OCI-LY7 (cell line): ENCODE measurements at regions not wholly inside any gene's neighbourhood (a gene's known extent, or its start where the extent isn't known, plus 50 kb on each side); places are given as distances from the start of the nearest gene placed in this dataset.
"Not testable (repeated sequence)": the region's sequence is repeated elsewhere in the genome, so short reads cannot be mapped to it uniquely, and the experiment has no call there.

Source experiments
- BruUV-seq: library from RNA; stranded (reverse); fragments of 400-500 nt; replicated peaks from 2 replicates; lab custom pipeline; 2021; lab: Mats Ljungman, UMichigan
- CTCF ChIA-PET: fragments of 300-600 bp; sonication (Branson Sonifier 250); formaldehyde crosslinking; loops from one replicate; lab custom pipeline; 2022; ENCODE audit warnings: antibody characterized with exemption; ENCODE audit not compliant: unreplicated experiment; lab: Charles Lee
- POLR2A ChIA-PET: fragments of 300-600 bp; sonication (Branson Sonifier 250); formaldehyde crosslinking; loops from one replicate; lab custom pipeline; 2022; ENCODE audit warnings: antibody characterized with exemption; lab: Charles Lee
- DNase-seq: peaks from one replicate; pipeline ENCODE4 v3.0.0-alpha.2; 2015; ENCODE audit warnings: low spot score
- H2AFZ ChIP-seq: fragments of 200-600 bp; sonication (generic), shearing (Covaris generic); 2 replicates; pipeline ENCODE4 v1.6.1; 2014; ENCODE audit warnings: mild to moderate bottlenecking, antibody characterized with exemption, low read length, moderate library complexity
- H3K27ac ChIP-seq: fragments of 200-600 bp; sonication (generic); 2 replicates; pipeline ENCODE4 v1.5.1; 2014; ENCODE audit warnings: mixed run types, low read depth, mild to moderate bottlenecking, moderate library complexity, low read length, inconsistent platforms; ENCODE audit not compliant: poor library complexity, severe bottlenecking
- H3K36me3 ChIP-seq: fragments of 200-600 bp; sonication (generic); 2 replicates; pipeline ENCODE4 v1.6.1; 2014; ENCODE audit warnings: mild to moderate bottlenecking, antibody characterized with exemption, low read length, moderate library complexity, mixed read lengths; ENCODE audit not compliant: insufficient read depth
- H3K4me1 ChIP-seq: fragments of 200-600 bp; sonication (generic); 2 replicates; pipeline ENCODE4 v1.5.1; 2014; ENCODE audit warnings: mild to moderate bottlenecking, low read length; ENCODE audit not compliant: insufficient read depth, poor library complexity, severe bottlenecking
- H3K4me2 ChIP-seq: fragments of 200-600 bp; sonication (generic); 2 replicates; pipeline ENCODE4 v1.6.1; 2014; ENCODE audit warnings: mild to moderate bottlenecking, low read length
- H3K4me3 ChIP-seq: fragments of 200-600 bp; sonication (generic); 2 replicates; pipeline ENCODE4 v1.5.1; 2014; ENCODE audit warnings: mild to moderate bottlenecking, low read depth, low read length; ENCODE audit not compliant: poor library complexity, severe bottlenecking
- H3K79me2 ChIP-seq: fragments of 200-600 bp; sonication (generic); 2 replicates; pipeline ENCODE4 v1.6.1; 2016; ENCODE audit warnings: low read depth, mild to moderate bottlenecking, low read length, moderate library complexity, mixed read lengths; ENCODE audit not compliant: insufficient read depth
- H3K9me2 ChIP-seq: fragments of 200-600 bp; sonication (generic); 2 replicates; pipeline ENCODE4 v1.6.1; 2016; ENCODE audit warnings: mild to moderate bottlenecking, low read length, mixed read lengths; ENCODE audit not compliant: insufficient read depth
- H3K9me3 ChIP-seq: fragments of 200-600 bp; sonication (generic); 2 replicates; pipeline ENCODE4 v1.6.1; 2014; ENCODE audit warnings: mild to moderate bottlenecking, mixed run types, low read length, mixed read lengths
- H4K20me1 ChIP-seq: fragments of 200-600 bp; sonication (generic); 2 replicates; pipeline ENCODE4 v1.6.1; 2014; ENCODE audit warnings: mild to moderate bottlenecking, antibody characterized with exemption, low read length, moderate library complexity, mixed read lengths; ENCODE audit not compliant: insufficient read depth
- EZH2phosphoT487 ChIP-seq: fragments of 200-600 bp; sonication (generic); IDR thresholded peaks from 2 replicates; pipeline ENCODE4 v1.6.1; 2018; ENCODE audit warnings: low read depth, borderline replicate concordance, mild to moderate bottlenecking, mixed run types, antibody characterized with exemption, low read length, moderate library complexity, mixed read lengths
- intact Hi-C: fragments of 100-400 bp; cut with micrococcal nuclease; formaldehyde crosslinking; loops from one replicate; pipeline ENCODE4 v1.10.0; 2022; ENCODE audit not compliant: unreplicated experiment
- TF ChIP-seq, protein P1 (sequence below): fragments of 200-600 bp; sonication (generic); conservative IDR thresholded peaks from 2 replicates; pipeline ENCODE4 v1.5.1; 2014; ENCODE audit warnings: mild to moderate bottlenecking, antibody characterized with exemption, low read length, moderate library complexity, mixed read lengths

- BruUV-seq, intact Hi-C loops: not testable (repeated sequence)
- POLR2A ChIA-PET = interaction anchor here (1.3 kb wide), 1 partner anchor 52 kb away, joined by 4 read pairs; no protein-coding TSS in a partner anchor
These were observed 144.3 kb upstream of the NPAP1 start for GRCh38 chr15:24531235-24531634.

GRCh38 chr15:24534032-24534431 is 141.5 kb upstream of the NPAP1 start:
- CTCF ChIA-PET, H3K9me2 ChIP-seq, H3K4me2 ChIP-seq, H4K20me1 ChIP-seq, H3K27ac ChIP-seq, intact Hi-C loops, DNase-seq, POLR2A ChIA-PET, H2AFZ ChIP-seq, H3K4me3 ChIP-seq, H3K79me2 ChIP-seq, H3K36me3 ChIP-seq, BruUV-seq, H3K4me1 ChIP-seq, H3K9me3 ChIP-seq: not testable (repeated sequence)

More at GRCh38 chr15:24531235-24531634, 144.3 kb upstream of the NPAP1 start:
- H3K9me3 ChIP-seq, H3K4me2 ChIP-seq, H3K4me3 ChIP-seq, DNase-seq, H3K36me3 ChIP-seq, H3K79me2 ChIP-seq, H3K27ac ChIP-seq, H4K20me1 ChIP-seq, H3K9me2 ChIP-seq, H3K4me1 ChIP-seq, H2AFZ ChIP-seq, CTCF ChIA-PET: not testable (repeated sequence)

DNA sequence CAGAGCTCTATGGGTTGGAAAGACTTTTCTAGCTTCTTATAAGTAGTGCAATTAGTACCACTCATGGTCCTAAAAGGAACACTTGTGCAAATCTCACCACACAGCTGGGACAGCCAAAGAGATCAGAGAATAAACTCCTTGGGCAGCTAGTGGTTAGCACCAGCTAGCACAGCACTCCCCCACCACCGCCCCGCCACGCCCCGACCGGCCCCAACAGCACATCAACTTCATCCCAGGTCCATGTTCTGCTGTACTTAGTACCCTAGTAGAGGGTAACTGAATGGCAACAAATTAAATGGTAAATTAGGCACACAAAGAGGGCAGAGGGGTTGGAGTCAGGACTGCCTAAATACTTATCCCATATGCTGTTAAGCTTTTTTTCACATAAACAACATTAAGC is 118.3 kb upstream of the NPAP1 start:
- H3K36me3 ChIP-seq, intact Hi-C loops, H3K4me3 ChIP-seq, H2AFZ ChIP-seq, H3K9me2 ChIP-seq, H3K9me3 ChIP-seq, POLR2A ChIA-PET, H3K27ac ChIP-seq, H4K20me1 ChIP-seq, H3K79me2 ChIP-seq, DNase-seq, CTCF ChIA-PET, BruUV-seq, H3K4me1 ChIP-seq, H3K4me2 ChIP-seq: not testable (repeated sequence)

- no peaks in the 10 kb centered on the region for H3K4me1 ChIP-seq
- intact Hi-C loops = no loop called here
- no peaks in the 10 kb centered on the region for H4K20me1 ChIP-seq
- H3K4me3 ChIP-seq = no peak overlapping the region
- no peak overlapping the region for H2AFZ ChIP-seq
- no peaks in the 10 kb centered on the region for H3K9me2 ChIP-seq
- no peaks in the 10 kb centered on the region for H3K79me2 ChIP-seq
- no TSS peak for BruUV-seq
- no peak for TF ChIP-seq EZH2phosphoT487
- TF ChIP-seq, protein P1, sequence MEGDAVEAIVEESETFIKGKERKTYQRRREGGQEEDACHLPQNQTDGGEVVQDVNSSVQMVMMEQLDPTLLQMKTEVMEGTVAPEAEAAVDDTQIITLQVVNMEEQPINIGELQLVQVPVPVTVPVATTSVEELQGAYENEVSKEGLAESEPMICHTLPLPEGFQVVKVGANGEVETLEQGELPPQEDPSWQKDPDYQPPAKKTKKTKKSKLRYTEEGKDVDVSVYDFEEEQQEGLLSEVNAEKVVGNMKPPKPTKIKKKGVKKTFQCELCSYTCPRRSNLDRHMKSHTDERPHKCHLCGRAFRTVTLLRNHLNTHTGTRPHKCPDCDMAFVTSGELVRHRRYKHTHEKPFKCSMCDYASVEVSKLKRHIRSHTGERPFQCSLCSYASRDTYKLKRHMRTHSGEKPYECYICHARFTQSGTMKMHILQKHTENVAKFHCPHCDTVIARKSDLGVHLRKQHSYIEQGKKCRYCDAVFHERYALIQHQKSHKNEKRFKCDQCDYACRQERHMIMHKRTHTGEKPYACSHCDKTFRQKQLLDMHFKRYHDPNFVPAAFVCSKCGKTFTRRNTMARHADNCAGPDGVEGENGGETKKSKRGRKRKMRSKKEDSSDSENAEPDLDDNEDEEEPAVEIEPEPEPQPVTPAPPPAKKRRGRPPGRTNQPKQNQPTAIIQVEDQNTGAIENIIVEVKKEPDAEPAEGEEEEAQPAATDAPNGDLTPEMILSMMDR = no peak
- DNase-seq = no peak
- no peaks in the 10 kb centered on the region for H3K36me3 ChIP-seq
- CTCF ChIA-PET = no interaction called here
- no peak overlapping the region for H3K27ac ChIP-seq
- POLR2A ChIA-PET = no interaction called here
- H3K9me3 ChIP-seq = 0 out of 2 replicates have a peak, but pooled peaks cover 3% of the 10 kb centered on the region
- no peak overlapping the region for H3K4me2 ChIP-seq
These were observed 67.9 kb upstream of the NPAP1 start for GRCh38 chr15:24607636-24608035.
